HL-60 (cell line): ENCODE measurements at regions not wholly inside any gene's neighbourhood (a gene's known extent, or its start where the extent isn't known, plus 50 kb on each side); places are given as distances from the start of the nearest gene placed in this dataset.

Source experiments
- CTCF ChIP-seq: IDR thresholded peaks from one replicate; pipeline ENCODE4 v1.5.1; 2011; ENCODE audit warnings: low read length, control low read depth, inconsistent platforms; ENCODE audit not compliant: insufficient read depth
- SPI1 ChIP-seq: IDR thresholded peaks from 2 replicates; pipeline ENCODE4 v1.6.1; 2012; ENCODE audit warnings: low read depth, mild to moderate bottlenecking, borderline replicate concordance

- no peak for TF ChIP-seq CTCF
- no peak for TF ChIP-seq SPI1
Observed at GRCh38 chr10:64682043-64682442, 1160.8 kb downstream of the REEP3 start.
